Adrenal gland (tissue), 5 donors: ENCODE measurements at regions not wholly inside any gene's neighbourhood (a gene's known extent, or its start where the extent isn't known, plus 50 kb on each side); places are given as distances from the start of the nearest gene placed in this dataset.

Experiments used
- POLR2A ChIP-seq, 2 donors: fragments of 450-650 bp; IDR thresholded peaks; one replicate each; pipeline ENCODE4 v1.6.1; 2017; ENCODE audit warnings: antibody characterized with exemption in 2 of 2, mild to moderate bottlenecking in 2 of 2, moderate library complexity in 1 of 2
- TF ChIP-seq, protein P1 (sequence below), 6 experiments: fragments of 450-650 bp in 4 of 6; fragments of 200-600 bp in 2 of 6; sonication (generic) in 1 of 6; IDR thresholded peaks; 1 replicate in 5 of 6; 2 replicates in 1 of 6; pipeline versions ENCODE4 v1.5.1 to v1.8.0; 2016 to 2021; ENCODE audit warnings: antibody characterized with exemption in 6 of 6, mild to moderate bottlenecking in 2 of 6, moderate library complexity in 1 of 6
- donor health status: DM: no; HTN: no; CAD: no.

DNA sequence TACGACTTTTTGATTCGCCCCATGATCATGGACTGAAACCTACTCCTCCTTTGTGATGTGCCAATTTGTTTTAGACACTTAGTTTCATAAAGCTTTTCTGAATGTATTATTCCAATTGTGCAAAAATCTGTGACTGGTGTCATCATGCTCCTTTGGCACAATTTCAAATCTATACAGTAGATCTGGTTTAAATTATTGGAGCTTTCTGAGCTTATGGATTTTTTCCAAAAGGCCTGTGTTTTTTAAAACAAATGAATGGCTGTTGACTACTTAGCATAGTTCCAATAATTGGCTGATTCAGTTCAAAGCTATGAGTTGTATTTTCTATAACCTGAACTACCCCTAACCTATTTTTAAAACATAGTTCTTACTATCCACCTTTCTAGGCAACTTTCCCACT is 282.7 kb downstream of the CNTN3 start:
- TF ChIP-seq, protein P1, sequence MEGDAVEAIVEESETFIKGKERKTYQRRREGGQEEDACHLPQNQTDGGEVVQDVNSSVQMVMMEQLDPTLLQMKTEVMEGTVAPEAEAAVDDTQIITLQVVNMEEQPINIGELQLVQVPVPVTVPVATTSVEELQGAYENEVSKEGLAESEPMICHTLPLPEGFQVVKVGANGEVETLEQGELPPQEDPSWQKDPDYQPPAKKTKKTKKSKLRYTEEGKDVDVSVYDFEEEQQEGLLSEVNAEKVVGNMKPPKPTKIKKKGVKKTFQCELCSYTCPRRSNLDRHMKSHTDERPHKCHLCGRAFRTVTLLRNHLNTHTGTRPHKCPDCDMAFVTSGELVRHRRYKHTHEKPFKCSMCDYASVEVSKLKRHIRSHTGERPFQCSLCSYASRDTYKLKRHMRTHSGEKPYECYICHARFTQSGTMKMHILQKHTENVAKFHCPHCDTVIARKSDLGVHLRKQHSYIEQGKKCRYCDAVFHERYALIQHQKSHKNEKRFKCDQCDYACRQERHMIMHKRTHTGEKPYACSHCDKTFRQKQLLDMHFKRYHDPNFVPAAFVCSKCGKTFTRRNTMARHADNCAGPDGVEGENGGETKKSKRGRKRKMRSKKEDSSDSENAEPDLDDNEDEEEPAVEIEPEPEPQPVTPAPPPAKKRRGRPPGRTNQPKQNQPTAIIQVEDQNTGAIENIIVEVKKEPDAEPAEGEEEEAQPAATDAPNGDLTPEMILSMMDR (IDR thresholded peaks at IDR 0.05), result no peak
- no peak for TF ChIP-seq POLR2A (IDR thresholded peaks at IDR 0.05)
